GM12875 (cell line): ENCODE measurements at regions not wholly inside any gene's neighbourhood (a gene's known extent, or its start where the extent isn't known, plus 50 kb on each side); places are given as distances from the start of the nearest gene placed in this dataset.
"Not testable (repeated sequence)": the region's sequence is repeated elsewhere in the genome, so short reads cannot be mapped to it uniquely, and the experiment has no call there.

Experiments
- H3K4me3 ChIP-seq: one replicate; pipeline ENCODE4 v1.5.1; 2011; ENCODE audit warnings: low read depth, low read length, control low read depth
- TF ChIP-seq, protein P1 (sequence below): IDR thresholded peaks from 2 replicates; pipeline ENCODE4 v1.5.1; 2011; ENCODE audit warnings: low read depth, mild to moderate bottlenecking, control low read depth, inconsistent platforms, low read length, moderate library complexity, borderline replicate concordance; ENCODE audit not compliant: insufficient read depth

DNA sequence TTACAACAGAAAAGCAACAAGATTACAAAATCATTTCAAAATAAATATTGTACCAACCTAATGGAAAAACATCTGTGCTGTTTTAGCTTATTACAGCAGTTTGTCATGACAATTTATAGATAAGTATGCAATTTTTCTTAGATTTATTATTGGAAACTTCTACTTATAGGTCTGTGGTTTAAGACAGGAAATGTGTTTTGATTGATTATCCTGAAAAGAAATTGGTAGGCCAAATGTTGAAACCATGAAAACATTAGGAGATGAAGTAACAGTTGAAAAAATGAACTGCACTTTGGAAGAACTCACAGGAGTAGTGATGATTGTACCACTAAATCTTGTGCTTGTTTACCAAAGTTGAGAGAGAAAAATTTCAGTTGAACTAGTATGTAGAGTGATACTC, 162.2 kb upstream of the GIMD1 start:
- TF ChIP-seq, protein P1, sequence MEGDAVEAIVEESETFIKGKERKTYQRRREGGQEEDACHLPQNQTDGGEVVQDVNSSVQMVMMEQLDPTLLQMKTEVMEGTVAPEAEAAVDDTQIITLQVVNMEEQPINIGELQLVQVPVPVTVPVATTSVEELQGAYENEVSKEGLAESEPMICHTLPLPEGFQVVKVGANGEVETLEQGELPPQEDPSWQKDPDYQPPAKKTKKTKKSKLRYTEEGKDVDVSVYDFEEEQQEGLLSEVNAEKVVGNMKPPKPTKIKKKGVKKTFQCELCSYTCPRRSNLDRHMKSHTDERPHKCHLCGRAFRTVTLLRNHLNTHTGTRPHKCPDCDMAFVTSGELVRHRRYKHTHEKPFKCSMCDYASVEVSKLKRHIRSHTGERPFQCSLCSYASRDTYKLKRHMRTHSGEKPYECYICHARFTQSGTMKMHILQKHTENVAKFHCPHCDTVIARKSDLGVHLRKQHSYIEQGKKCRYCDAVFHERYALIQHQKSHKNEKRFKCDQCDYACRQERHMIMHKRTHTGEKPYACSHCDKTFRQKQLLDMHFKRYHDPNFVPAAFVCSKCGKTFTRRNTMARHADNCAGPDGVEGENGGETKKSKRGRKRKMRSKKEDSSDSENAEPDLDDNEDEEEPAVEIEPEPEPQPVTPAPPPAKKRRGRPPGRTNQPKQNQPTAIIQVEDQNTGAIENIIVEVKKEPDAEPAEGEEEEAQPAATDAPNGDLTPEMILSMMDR, result no peak
- no peak overlapping the region for H3K4me3 ChIP-seq

DNA sequence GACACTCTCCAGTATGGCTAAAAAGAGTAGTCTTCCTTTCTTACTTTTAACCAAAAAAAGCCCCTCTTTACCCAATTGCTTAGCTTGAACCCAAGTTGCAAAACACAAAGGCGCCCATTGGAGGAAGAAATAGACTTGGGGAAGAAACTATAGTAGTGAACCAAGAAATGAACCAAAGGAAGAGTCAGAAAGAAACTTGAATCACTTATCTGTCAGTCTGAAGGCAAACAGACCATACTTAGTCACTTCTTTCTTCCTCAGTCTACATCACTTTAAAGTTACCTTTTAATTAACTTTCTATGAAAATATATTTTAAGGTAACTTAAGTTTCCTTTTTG, 161.4 kb upstream of the GIMD1 start:
- no peak overlapping the region for H3K4me3 ChIP-seq
- TF ChIP-seq, protein P1, result no peak

DNA sequence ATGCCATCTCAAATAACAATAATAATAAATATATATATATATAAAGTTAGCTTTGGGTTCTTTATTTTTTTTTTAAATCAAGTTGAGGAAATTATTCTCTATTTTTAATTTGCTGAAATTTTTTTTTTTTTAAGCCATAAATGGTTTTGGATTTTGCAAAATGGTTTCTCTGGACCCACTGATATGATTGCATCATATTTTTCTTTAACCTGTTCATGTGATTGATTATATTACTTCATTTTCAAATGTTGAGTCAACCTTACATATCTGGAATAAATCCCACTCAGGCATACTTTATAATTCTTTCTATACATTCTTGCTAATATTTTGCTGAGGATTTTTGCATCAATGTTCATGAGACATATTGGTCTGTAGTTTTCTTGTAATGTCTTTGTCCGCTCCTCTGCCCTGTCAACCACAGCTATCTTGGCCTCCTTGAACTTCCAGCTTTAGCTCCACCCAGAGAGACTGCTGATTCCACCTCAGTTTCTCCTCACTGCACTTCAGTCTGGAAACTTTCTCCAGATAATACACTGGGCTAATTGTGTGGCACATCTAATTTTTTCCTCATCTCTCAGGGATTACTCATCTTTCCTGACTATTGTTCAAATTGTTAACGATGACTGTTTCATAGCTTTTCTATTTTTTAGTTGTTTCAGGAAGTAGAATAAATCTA, 160.9 kb upstream of the GIMD1 start:
- no peak overlapping the region for H3K4me3 ChIP-seq
- TF ChIP-seq, protein P1, result no peak

DNA sequence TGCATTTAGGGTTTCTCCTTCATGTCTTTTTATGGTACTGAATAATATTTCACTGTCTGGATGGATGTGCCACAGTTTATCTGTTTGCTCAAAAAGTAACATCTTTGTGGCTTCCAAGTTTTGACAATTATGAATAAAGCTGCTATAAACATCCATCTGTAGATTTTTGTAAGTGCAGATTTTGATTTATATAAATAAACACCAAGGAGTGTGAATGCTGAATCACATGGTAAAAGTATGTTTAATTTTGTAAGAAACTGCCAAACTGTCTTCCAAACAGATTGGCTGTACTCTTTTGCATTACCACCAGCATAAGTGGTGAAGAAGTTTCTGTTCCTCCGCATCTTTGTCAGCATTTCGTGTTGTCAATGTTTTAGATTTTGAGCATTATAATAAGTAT, 158.7 kb upstream of the GIMD1 start:
- no peak overlapping the region for H3K4me3 ChIP-seq
- TF ChIP-seq, protein P1, result no peak

DNA sequence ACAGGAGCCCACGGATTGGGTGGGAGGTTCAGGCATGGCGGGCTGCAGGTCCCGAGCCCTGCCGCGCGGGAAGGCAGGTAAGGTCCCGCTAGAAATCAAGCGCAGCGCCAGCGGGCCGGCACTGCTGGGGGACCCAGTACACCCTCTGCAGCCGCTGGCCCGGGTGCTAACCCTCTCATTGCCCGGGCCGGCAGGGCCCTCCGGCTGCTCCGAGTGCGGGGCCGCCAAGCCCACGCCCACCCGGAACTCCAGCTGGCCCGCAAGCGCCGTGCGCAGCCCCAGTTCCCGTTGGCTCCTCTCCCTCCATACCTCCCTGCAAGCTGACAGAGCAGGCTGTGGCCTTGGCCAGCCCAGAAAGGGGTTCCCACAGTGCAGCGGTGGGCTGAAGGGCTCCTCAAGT, 156.8 kb upstream of the GIMD1 start:
- not testable (repeated sequence) for H3K4me3 ChIP-seq

DNA sequence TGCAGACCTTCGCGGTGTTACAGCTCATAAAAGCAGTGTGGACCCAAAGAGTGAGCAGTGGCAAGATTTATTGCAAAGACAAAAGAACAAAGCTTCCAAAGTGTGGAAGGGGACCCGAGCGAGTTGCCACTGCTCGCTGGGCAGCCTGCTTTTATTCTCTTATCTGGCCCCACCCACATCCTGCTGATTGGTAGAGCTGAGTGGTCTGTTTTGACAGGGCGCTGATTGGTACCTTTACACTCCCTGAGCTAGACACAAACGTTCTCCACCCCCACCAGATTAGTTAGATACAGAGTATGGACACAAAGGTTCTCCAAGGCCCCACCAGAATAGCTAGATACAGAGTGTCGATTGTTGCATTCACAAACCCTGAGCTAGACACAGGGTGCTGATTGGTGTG, 156.2 kb upstream of the GIMD1 start:
- H3K4me3 ChIP-seq, result not testable (repeated sequence)

DNA sequence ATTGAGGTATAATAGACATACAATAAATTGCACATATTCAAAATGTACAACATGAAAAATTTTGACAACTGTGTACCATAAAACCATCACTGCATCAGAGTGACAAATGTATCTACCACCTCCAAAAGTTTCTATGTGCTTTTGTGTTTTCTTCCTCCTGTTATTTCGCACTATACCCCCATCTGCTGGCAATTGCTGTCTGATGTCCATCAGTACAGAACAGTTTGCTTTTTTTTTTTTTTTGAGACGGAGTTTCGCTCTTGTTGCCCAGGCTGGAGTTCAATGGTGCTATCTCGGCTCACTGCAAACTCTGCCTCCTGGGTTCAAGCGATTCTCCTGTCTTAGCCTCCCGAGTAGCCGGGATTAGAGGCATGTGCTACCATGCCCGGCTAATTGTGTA, 154.3 kb upstream of the GIMD1 start:
- no peak overlapping the region for H3K4me3 ChIP-seq
- TF ChIP-seq, protein P1, result no peak

DNA sequence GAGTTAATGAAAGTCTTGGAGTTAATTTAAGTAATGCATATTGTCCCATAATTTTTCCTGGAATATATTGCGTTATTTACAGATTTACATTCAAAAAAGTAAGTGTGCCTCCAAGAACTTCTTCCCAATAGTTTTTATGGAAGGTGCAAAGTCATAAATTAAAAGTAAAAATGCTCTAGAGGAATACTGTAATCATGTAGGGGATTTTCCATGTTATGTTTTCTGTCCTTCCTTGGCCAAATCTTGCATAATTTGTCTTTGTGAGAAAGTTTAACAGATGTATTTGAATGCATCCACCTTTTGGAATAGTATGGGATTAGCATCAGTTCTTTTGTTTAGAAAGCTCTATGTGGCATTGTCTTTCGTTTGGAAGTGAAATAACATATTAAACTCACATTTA, 144.1 kb upstream of the GIMD1 start:
- TF ChIP-seq, protein P1, result no peak
- H3K4me3 ChIP-seq, result no peak overlapping the region
